Upper lobe of left lung (tissue), 6 donors: ENCODE measurements at regions not wholly inside any gene's neighbourhood (a gene's known extent, or its start where the extent isn't known, plus 50 kb on each side); places are given as distances from the start of the nearest gene placed in this dataset.

Experiments
- ATAC-seq, 2 donors: fragments of 200-7000 bp; cut with Tn5 transposase; one replicate each; pipeline ENCODE4 v1.9.1; 2022; ENCODE audit warnings: mild to moderate bottlenecking in 2 of 2, moderate library complexity in 2 of 2; ENCODE audit not compliant: low FRiP score in 2 of 2
- DNase-seq, 2 donors: peaks; one replicate each; pipeline ENCODE4 v3.0.0-alpha.2; 2019 to 2020
- H3K27ac ChIP-seq, 4 donors: fragments of 200-600 bp; sonication (generic); one replicate each; pipeline ENCODE4 v1.5.1; 2016 to 2019
- H3K27me3 ChIP-seq, 4 donors: fragments of 200-600 bp; sonication (generic); one replicate each; pipeline ENCODE4 v1.5.1; 2017 to 2019
- H3K36me3 ChIP-seq, 4 donors: fragments of 200-600 bp; sonication (generic); one replicate each; pipeline ENCODE4 v1.5.1; 2016 to 2019
- H3K4me1 ChIP-seq, 4 donors: fragments of 200-600 bp; sonication (generic); one replicate each; pipeline ENCODE4 v1.5.1; 2018 to 2019
- H3K4me3 ChIP-seq, 4 donors: fragments of 200-600 bp; sonication (generic); one replicate each; pipeline ENCODE4 v1.5.1; 2017 to 2019; ENCODE audit warnings: mild to moderate bottlenecking in 2 of 4, moderate library complexity in 1 of 4
- H3K9me3 ChIP-seq, 4 donors: fragments of 200-600 bp; sonication (generic); one replicate each; pipeline ENCODE4 v1.5.1; 2018 to 2019
- CTCF ChIP-seq, 6 experiments: fragments of 450-650 bp in 4 of 6; fragments of 200-600 bp in 2 of 6; sonication (generic) in 2 of 6; IDR thresholded peaks; one replicate each; pipeline ENCODE4 v1.5.1; 2016 to 2019; ENCODE audit warnings: antibody characterized with exemption in 6 of 6
- EP300 ChIP-seq, 4 donors: sonication (generic); formaldehyde crosslinking; IDR thresholded peaks; one replicate each; pipeline ENCODE4 v1.5.1; 2017; ENCODE audit warnings: antibody characterized with exemption in 4 of 4, control low read depth in 2 of 4
- POLR2A ChIP-seq, 4 donors: fragments of 450-650 bp; IDR thresholded peaks; one replicate each; pipeline ENCODE4 v1.5.1; 2016 to 2017; ENCODE audit warnings: antibody characterized with exemption in 4 of 4, mild to moderate bottlenecking in 2 of 4
- POLR2AphosphoS5 ChIP-seq, 2 donors: sonication (generic); formaldehyde crosslinking; IDR thresholded peaks; one replicate each; pipeline ENCODE4 v1.5.1; 2017; ENCODE audit warnings: antibody characterized with exemption in 2 of 2
- WGBS, 2 donors: methylation state at CpG; one replicate each; pipeline ENCODE4 v1.1.5; 2017 to 2018; 5-methylcytosine and 5-hydroxymethylcytosine counted together
- donor health status: DM: no; HTN: no; CAD: no; lungs with moderate emphysema.
- donor health status: DM: no; HTN: yes; CAD: no; lungs with severe emphysema.

- no peak overlapping the region for H3K27ac ChIP-seq
- no peak for DNase-seq
These were observed 405.6 kb upstream of the TMEM132C start for GRCh38 chr12:127861406-127861805.

GRCh38 chr12:127873306-127873705 lies 393.7 kb upstream of the TMEM132C start:
- H3K9me3 ChIP-seq = no peaks in the 10 kb centered on the region
- 88 to 96% methylated on average over 2 of the region's 2 CpGs for WGBS, 2 donors
- TF ChIP-seq EP300 (IDR thresholded peaks at IDR 0.05) = no peak
- TF ChIP-seq CTCF (IDR thresholded peaks at IDR 0.05) = no peak
- TF ChIP-seq POLR2AphosphoS5 (IDR thresholded peaks at IDR 0.05) = no peak
- TF ChIP-seq POLR2A (IDR thresholded peaks at IDR 0.05) = no peak

More at GRCh38 chr12:127861406-127861805, 405.6 kb upstream of the TMEM132C start:
- Histone ChIP-seq H3K36me3 (no peaks in the 10 kb centered on the region), H3K4me1 (no peaks in the 10 kb centered on the region), H3K4me3 (no peak overlapping the region), H3K27me3 (no peaks in the 10 kb centered on the region), H3K9me3 (peaks cover 0 to 6% (median 0%) of the 10 kb centered on the region in 4 donors)
- 76 to 82% methylated on average over 3 of the region's 3 CpGs for WGBS, 2 donors
- no peak for TF ChIP-seq EP300 (IDR thresholded peaks at IDR 0.05)
- no peak for TF ChIP-seq POLR2A (IDR thresholded peaks at IDR 0.05)
- no peak for TF ChIP-seq CTCF (IDR thresholded peaks at IDR 0.05)
- TF ChIP-seq POLR2AphosphoS5 (IDR thresholded peaks at IDR 0.05) = no peak
- ATAC-seq = no peak

GRCh38 chr12:127881371-127882140 lies 385.4 kb upstream of the TMEM132C start:
- 83 to 86% methylated on average over 3 of the region's 3 CpGs for WGBS, 2 donors

More at GRCh38 chr12:127873306-127873705, 393.7 kb upstream of the TMEM132C start:
- H3K4me1 ChIP-seq = no peaks in the 10 kb centered on the region
- DNase-seq (no peak), ATAC-seq (no peak)
- no peak overlapping the region for H3K4me3 ChIP-seq
- no peak overlapping the region for H3K27ac ChIP-seq
- H3K36me3 ChIP-seq = no peaks in the 10 kb centered on the region
- no peaks in the 10 kb centered on the region for H3K27me3 ChIP-seq

GRCh38 chr12:127883013-127883412 lies 384.0 kb upstream of the TMEM132C start:
- no peak for TF ChIP-seq POLR2AphosphoS5 (IDR thresholded peaks at IDR 0.05)
- TF ChIP-seq POLR2A (IDR thresholded peaks at IDR 0.05) = no peak
- no peak for TF ChIP-seq EP300 (IDR thresholded peaks at IDR 0.05)
- TF ChIP-seq CTCF (IDR thresholded peaks at IDR 0.05) = no peak
- Histone ChIP-seq H3K36me3 (no peaks in the 10 kb centered on the region), H3K9me3 (no peaks in the 10 kb centered on the region), H3K27ac (no peak overlapping the region), H3K4me3 (no peak overlapping the region), H3K4me1 (no peaks in the 10 kb centered on the region), H3K27me3 (no peaks in the 10 kb centered on the region)
- DNase-seq = no peak
- WGBS, 2 donors = 68% methylated on average over 1 of the region's 1 CpG
- no peak for ATAC-seq

More at GRCh38 chr12:127881371-127882140, 385.4 kb upstream of the TMEM132C start:
- Histone ChIP-seq H3K36me3 (no peaks in the 10 kb centered on the region), H3K27me3 (no peaks in the 10 kb centered on the region), H3K9me3 (no peaks in the 10 kb centered on the region), H3K4me1 (no peaks in the 10 kb centered on the region), H3K27ac (no peak overlapping the region), H3K4me3 (no peak overlapping the region)
- no peak for DNase-seq
- no peak for ATAC-seq
- TF ChIP-seq CTCF (IDR thresholded peaks at IDR 0.05) (no peak), EP300 (IDR thresholded peaks at IDR 0.05) (no peak), POLR2A (IDR thresholded peaks at IDR 0.05) (no peak), POLR2AphosphoS5 (IDR thresholded peaks at IDR 0.05) (no peak)
